GM18508 (cell line): ENCODE measurements at regions not wholly inside any gene's neighbourhood (a gene's known extent, or its start where the extent isn't known, plus 50 kb on each side); places are given as distances from the start of the nearest gene placed in this dataset.
"Not testable (repeated sequence)": the region's sequence is repeated elsewhere in the genome, so short reads cannot be mapped to it uniquely, and the experiment has no call there.

ENCODE experiments used
- ATAC-seq: cut with Tn5 transposase; IDR thresholded peaks from one replicate; pipeline ENCODE4 v1.9.1; 2021; ENCODE audit warnings: moderate number of reproducible peaks; ENCODE audit not compliant: insufficient read depth, unreplicated experiment

GRCh38 chr3:104368760-104369159 lies 997.9 kb upstream of the ALCAM start:
- no peak for ATAC-seq

GRCh38 chr3:104385421-104385820 lies 981.3 kb upstream of the ALCAM start:
- no peak for ATAC-seq

- ATAC-seq = no peak
These were observed 978.1 kb upstream of the ALCAM start for GRCh38 chr3:104388619-104389018.

- no peak for ATAC-seq
These were observed 974.4 kb upstream of the ALCAM start for GRCh38 chr3:104392327-104392726.

GRCh38 chr3:104396974-104397669 lies 969.6 kb upstream of the ALCAM start:
- no peak for ATAC-seq

- ATAC-seq = no peak
These were observed 969.0 kb upstream of the ALCAM start for GRCh38 chr3:104397713-104398112.

GRCh38 chr3:104402902-104403301 lies 963.8 kb upstream of the ALCAM start:
- ATAC-seq = no peak

- no peak for ATAC-seq
These were observed 955.0 kb upstream of the ALCAM start for GRCh38 chr3:104411757-104412156.

- ATAC-seq = no peak
These were observed 953.8 kb upstream of the ALCAM start for GRCh38 chr3:104412608-104413580.

- no peak for ATAC-seq
These were observed 938.3 kb upstream of the ALCAM start for GRCh38 chr3:104428337-104428925.

- ATAC-seq = no peak
These were observed 937.0 kb upstream of the ALCAM start for GRCh38 chr3:104429727-104430126.

- ATAC-seq = no peak
These were observed 930.2 kb upstream of the ALCAM start for GRCh38 chr3:104436506-104436905.

GRCh38 chr3:104437131-104437750 lies 929.5 kb upstream of the ALCAM start:
- no peak for ATAC-seq

- no peak for ATAC-seq
These were observed 928.8 kb upstream of the ALCAM start for GRCh38 chr3:104437891-104438290.

- ATAC-seq = no peak
These were observed 928.0 kb upstream of the ALCAM start for GRCh38 chr3:104438706-104439105.

- not testable (repeated sequence) for ATAC-seq
These were observed 921.3 kb upstream of the ALCAM start for GRCh38 chr3:104445252-104445919.

- ATAC-seq = no peak
These were observed 919.0 kb upstream of the ALCAM start for GRCh38 chr3:104447681-104448080.

- no peak for ATAC-seq
These were observed 914.0 kb upstream of the ALCAM start for GRCh38 chr3:104452697-104453096.

GRCh38 chr3:104458657-104459056 lies 908.1 kb upstream of the ALCAM start:
- ATAC-seq = peak; percentile 57
